Superior temporal gyrus (tissue), 1 donor: ENCODE measurements at regions not wholly inside any gene's neighbourhood (a gene's known extent, or its start where the extent isn't known, plus 50 kb on each side); places are given as distances from the start of the nearest gene placed in this dataset.

Experiments
- DNase-seq: peaks from one replicate; pipeline ENCODE4 v3.0.0-alpha.2; 2016; ENCODE audit errors: extremely low spot score

- DNase-seq, result no peak
Observed at GRCh38 chr4:184575306-184575705, 73.9 kb downstream of the CASP3 start.

- no peak for DNase-seq
Observed at GRCh38 chr4:184574861-184575260, 74.4 kb downstream of the CASP3 start.

- no peak for DNase-seq
Observed at GRCh38 chr4:184573701-184574100, 75.5 kb downstream of the CASP3 start.

GRCh38 chr4:184568770-184569169 lies 80.5 kb downstream of the CASP3 start:
- no peak for DNase-seq

GRCh38 chr4:184563621-184564020 lies 85.6 kb downstream of the CASP3 start:
- DNase-seq, result no peak

GRCh38 chr4:184558996-184559395 lies 84.6 kb upstream of the IRF2 start:
- DNase-seq, result no peak

GRCh38 chr4:184553891-184554290 lies 79.5 kb upstream of the IRF2 start:
- no peak for DNase-seq

GRCh38 chr4:184550476-184550875 lies 76.1 kb upstream of the IRF2 start:
- no peak for DNase-seq

- no peak for DNase-seq
Observed at GRCh38 chr4:184548648-184549341, 74.4 kb upstream of the IRF2 start.

GRCh38 chr4:184548316-184548647 lies 73.9 kb upstream of the IRF2 start:
- DNase-seq, result no peak

- no peak for DNase-seq
Observed at GRCh38 chr4:184544788-184545409, 70.5 kb upstream of the IRF2 start.

GRCh38 chr4:184541907-184542306 lies 67.6 kb upstream of the IRF2 start:
- no peak for DNase-seq

- DNase-seq, result no peak
Observed at GRCh38 chr4:184540307-184540706, 66.0 kb upstream of the IRF2 start.

GRCh38 chr4:184538023-184538599 lies 63.8 kb upstream of the IRF2 start:
- DNase-seq, result peak; percentile 99

GRCh38 chr4:184537269-184538022 lies 63.1 kb upstream of the IRF2 start:
- peak; percentile 97 for DNase-seq

- no peak for DNase-seq
Observed at GRCh38 chr4:184536881-184537248, 62.5 kb upstream of the IRF2 start.

- DNase-seq, result peak; percentile 50
Observed at GRCh38 chr4:184536065-184536880, 61.9 kb upstream of the IRF2 start.

GRCh38 chr4:184534511-184535391 lies 60.4 kb upstream of the IRF2 start:
- DNase-seq, result peak; percentile 41

GRCh38 chr4:184533908-184534307 lies 59.6 kb upstream of the IRF2 start:
- no peak for DNase-seq

- DNase-seq, result no peak
Observed at GRCh38 chr4:184531008-184531407, 56.7 kb upstream of the IRF2 start.

GRCh38 chr4:184529283-184529682 lies 54.9 kb upstream of the IRF2 start:
- peak; percentile 58 for DNase-seq
